IMR-90 (cell line): ENCODE measurements at regions not wholly inside any gene's neighbourhood (a gene's known extent, or its start where the extent isn't known, plus 50 kb on each side); places are given as distances from the start of the nearest gene placed in this dataset.

Experiments used
- ATAC-seq: fragments of 200-7000 bp; cut with Tn5 transposase; 2 replicates; pipeline ENCODE4 v1.9.1; 2020; ENCODE audit warnings: low read depth, mild to moderate bottlenecking, moderate library complexity
- BruUV-seq: library from RNA; stranded (reverse); fragments of 400-500 nt; replicated peaks from 2 replicates; lab custom pipeline; 2021; lab: Mats Ljungman, UMichigan
- CTCF ChIA-PET: fragments of 300-600 bp; formaldehyde crosslinking; extraction: SDS; loops from one replicate; lab custom pipeline; 2021; ENCODE audit warnings: antibody characterized with exemption; lab: Yijun Ruan, JAX
- POLR2A ChIA-PET: fragments of 300-600 bp; sonication (Branson Sonifier 250); formaldehyde crosslinking; loops from one replicate; lab custom pipeline; 2022; ENCODE audit warnings: antibody characterized with exemption; ENCODE audit not compliant: unreplicated experiment; lab: Charles Lee
- DNase-seq: peaks from one replicate; pipeline ENCODE4 v3.0.0; 2013
- H2AFZ ChIP-seq: replicated peaks from 2 replicates; pipeline ENCODE3; 2013; ENCODE audit warnings: low read length, mild to moderate bottlenecking; ENCODE audit not compliant: poor library complexity
- H2AK5ac ChIP-seq: 2 replicates; pipeline ENCODE4 v1.6.1; 2013; ENCODE audit warnings: low read depth, low read length, inconsistent platforms
- H2AK9ac ChIP-seq: replicated peaks from 2 replicates; pipeline ENCODE3; 2013; ENCODE audit warnings: mild to moderate bottlenecking, low read depth, low read length, moderate library complexity; ENCODE audit not compliant: poor library complexity
- H2BK120ac ChIP-seq: 2 replicates; pipeline ENCODE4 v1.6.1; 2013; ENCODE audit warnings: low read depth, low read length, inconsistent platforms
- H2BK15ac ChIP-seq: 3 replicates; pipeline ENCODE4 v1.6.1; 2013; ENCODE audit warnings: low read depth, low read length, inconsistent platforms
- H2BK20ac ChIP-seq: 2 replicates; pipeline ENCODE4 v1.6.1; 2013; ENCODE audit warnings: low read depth, mild to moderate bottlenecking, inconsistent platforms, low read length, moderate library complexity
- H2BK5ac ChIP-seq: 2 replicates; pipeline ENCODE4 v1.6.1; 2013; ENCODE audit warnings: mild to moderate bottlenecking, low read depth, low read length, inconsistent platforms; ENCODE audit not compliant: poor library complexity, severe bottlenecking
- H3K14ac ChIP-seq: replicated peaks from 2 replicates; pipeline ENCODE4 v1.6.1; 2013; ENCODE audit warnings: low read depth, low read length, inconsistent platforms
- H3K18ac ChIP-seq: 2 replicates; pipeline ENCODE4 v1.6.1; 2013; ENCODE audit warnings: low read depth, low read length, control low read depth
- H3K23ac ChIP-seq: 2 replicates; pipeline ENCODE4 v1.6.1; 2013; ENCODE audit warnings: low read depth, low read length, inconsistent platforms
- H3K27ac ChIP-seq: 2 replicates; pipeline ENCODE4 v1.5.1; 2013; ENCODE audit warnings: mild to moderate bottlenecking, control low read depth, low read length; ENCODE audit not compliant: insufficient read depth
- H3K27me3 ChIP-seq: 2 replicates; pipeline ENCODE4 v1.6.1; 2013; ENCODE audit warnings: low read length; ENCODE audit not compliant: control insufficient read depth, insufficient read depth
- H3K36me3 ChIP-seq: 2 replicates; pipeline ENCODE4 v1.6.1; 2013; ENCODE audit warnings: low read length, mixed read lengths; ENCODE audit not compliant: control insufficient read depth, insufficient read depth
- H3K4ac ChIP-seq: 2 replicates; pipeline ENCODE4 v1.6.1; 2013; ENCODE audit warnings: low read depth, low read length, inconsistent platforms
- H3K4me1 ChIP-seq: 2 replicates; pipeline ENCODE4 v1.6.1; 2013; ENCODE audit warnings: low read length, mixed read lengths; ENCODE audit not compliant: control insufficient read depth, insufficient read depth
- H3K4me2 ChIP-seq: 2 replicates; pipeline ENCODE4 v1.6.1; 2013; ENCODE audit warnings: low read depth, mild to moderate bottlenecking, control low read depth, low read length, moderate library complexity
- H3K4me3 ChIP-seq: 2 replicates; pipeline ENCODE4 v1.5.1; 2013; ENCODE audit warnings: low read depth, mild to moderate bottlenecking, control low read depth, low read length, moderate library complexity; ENCODE audit not compliant: insufficient read depth
- H3K56ac ChIP-seq: 2 replicates; pipeline ENCODE4 v1.6.1; 2013; ENCODE audit warnings: low read length, inconsistent platforms; ENCODE audit not compliant: insufficient read depth; ENCODE audit errors: extremely low read depth
- H3K79me1 ChIP-seq, 2 experiments: 2 replicates each; pipeline ENCODE4 v1.6.1; 2013; ENCODE audit warnings: low read length in 2 of 2, inconsistent platforms in 1 of 2, low read depth in 1 of 2
- H3K9ac ChIP-seq: 2 replicates; pipeline ENCODE4 v1.6.1; 2013; ENCODE audit warnings: low read depth, low read length, control low read depth
- H3K9me1 ChIP-seq: 2 replicates; pipeline ENCODE4 v1.6.1; 2013; ENCODE audit warnings: low read length, inconsistent platforms; ENCODE audit not compliant: insufficient read depth
- H3K9me3 ChIP-seq: 2 replicates; pipeline ENCODE4 v1.6.1; 2013; ENCODE audit warnings: low read length; ENCODE audit not compliant: control insufficient read depth, insufficient read depth
- H4K20me1 ChIP-seq: 2 replicates; pipeline ENCODE4 v1.6.1; 2013; ENCODE audit warnings: low read length, inconsistent platforms; ENCODE audit not compliant: insufficient read depth
- H4K5ac ChIP-seq: 2 replicates; pipeline ENCODE4 v1.6.1; 2013; ENCODE audit warnings: mild to moderate bottlenecking, low read depth, low read length, control low read depth
- H4K8ac ChIP-seq, 2 experiments: 2 replicates each; pipeline ENCODE4 v1.6.1; 2013; ENCODE audit warnings: low read depth in 2 of 2, low read length in 2 of 2, control low read depth in 1 of 2, inconsistent platforms in 1 of 2
- H4K91ac ChIP-seq: 2 replicates; pipeline ENCODE4 v1.6.1; 2013; ENCODE audit warnings: low read depth, low read length, inconsistent platforms; ENCODE audit not compliant: insufficient read depth
- BHLHE40 ChIP-seq: fragments of 150-350 bp; IDR thresholded peaks from 2 replicates; pipeline ENCODE4 v1.6.1; 2016; ENCODE audit warnings: mild to moderate bottlenecking, low read depth, low read length
- CEBPB ChIP-seq: IDR thresholded peaks from 2 replicates; pipeline ENCODE4 v1.6.1; 2012; ENCODE audit warnings: low read depth, low read length, improper control_type of control experiment
- CTCF ChIP-seq: conservative IDR thresholded peaks from 2 replicates; pipeline ENCODE4 v1.5.1; 2012; ENCODE audit warnings: mild to moderate bottlenecking, low read depth, low read length, improper control_type of control experiment
- ELK1 ChIP-seq: fragments of 150-350 bp; IDR thresholded peaks from 2 replicates; pipeline ENCODE4 v1.6.1; 2016; ENCODE audit warnings: low read depth, mild to moderate bottlenecking, low read length, moderate library complexity, borderline replicate concordance
- FOS ChIP-seq: fragments of 150-350 bp; IDR thresholded peaks from 2 replicates; pipeline ENCODE4 v1.6.1; 2016; ENCODE audit warnings: low read depth, low read length
- MAFK ChIP-seq: IDR thresholded peaks from 2 replicates; pipeline ENCODE4 v1.6.1; 2012; ENCODE audit warnings: low read depth, low read length, improper control_type of control experiment
- MAZ ChIP-seq: IDR thresholded peaks from 2 replicates; pipeline ENCODE4 v1.6.1; 2012; ENCODE audit warnings: low read depth, mild to moderate bottlenecking, low read length, improper control_type of control experiment, moderate library complexity, borderline replicate concordance
- MXI1 ChIP-seq: IDR thresholded peaks from 2 replicates; pipeline ENCODE4 v1.6.1; 2012; ENCODE audit warnings: low read depth, mild to moderate bottlenecking, low read length, moderate library complexity, borderline replicate concordance
- NFE2L2 ChIP-seq: fragments of 150-350 bp; IDR thresholded peaks from 2 replicates; pipeline ENCODE4 v1.6.1; 2016; ENCODE audit warnings: low read depth, mild to moderate bottlenecking, low read length
- POLR2A ChIP-seq: IDR thresholded peaks from 2 replicates; pipeline ENCODE4 v1.6.1; 2012; ENCODE audit warnings: mild to moderate bottlenecking, low read depth, low read length
- RAD21 ChIP-seq: IDR thresholded peaks from 2 replicates; pipeline ENCODE4 v1.6.1; 2012; ENCODE audit warnings: low read length, improper control_type of control experiment
- RCOR1 ChIP-seq: IDR thresholded peaks from 2 replicates; pipeline ENCODE4 v1.6.1; 2012; ENCODE audit warnings: mild to moderate bottlenecking, low read length, improper control_type of control experiment; ENCODE audit not compliant: insufficient replicate concordance
- RFX5 ChIP-seq: IDR thresholded peaks from 2 replicates; pipeline ENCODE4 v1.8.0; 2012; ENCODE audit warnings: low read depth, mild to moderate bottlenecking, low read length, moderate library complexity
- SMC3 ChIP-seq: fragments of 150-350 bp; IDR thresholded peaks from 2 replicates; pipeline ENCODE4 v1.6.1; 2016; ENCODE audit warnings: low read depth, mild to moderate bottlenecking, antibody characterized with exemption, low read length, moderate library complexity
- USF2 ChIP-seq: fragments of 150-350 bp; IDR thresholded peaks from 2 replicates; pipeline ENCODE4 v1.6.1; 2017; ENCODE audit warnings: mild to moderate bottlenecking, antibody characterized with exemption, low read length, low read depth
- dilution Hi-C: fragments of 300-500 bp; cut with HindIII; formaldehyde crosslinking; loops from one replicate; pipeline ENCODE4 v1.14.3; 2018; ENCODE audit warnings: low sequenced_read_pairs; ENCODE audit not compliant: unreplicated experiment
- in situ Hi-C: fragments of 300-500 bp; cut with MboI; formaldehyde crosslinking; loops from 3 replicates; pipeline ENCODE4 v1.14.3; 2019; ENCODE audit warnings: low sequenced_read_pairs, inconsistent platforms, mixed read lengths
- intact Hi-C: fragments of 100-400 bp; cut with micrococcal nuclease; formaldehyde crosslinking; loops from 2 replicates; pipeline ENCODE4 v1.10.0; 2022

GRCh38 chr2:147242445-147242844 is 602.4 kb upstream of the ACVR2A start:
- no TSS peak for BruUV-seq
- Histone ChIP-seq H3K9me3 (no peaks in the 10 kb centered on the region; the same call in 1 of the 2 replicates), H3K36me3 (no peaks in the 10 kb centered on the region), H3K79me1 (no peaks in the 10 kb centered on the region), H2BK5ac (no peak overlapping the region), H2AK5ac (no peak overlapping the region), H3K27ac (no peak overlapping the region), H2BK120ac (no peak overlapping the region), H3K14ac (no peak overlapping the region), H3K27me3 (no peaks in the 10 kb centered on the region), H3K4me1 (no peaks in the 10 kb centered on the region), H2BK15ac (no peak overlapping the region), H3K4me2 (no peak overlapping the region), H4K91ac (no peak overlapping the region), H3K4ac (no peak overlapping the region), H3K9me1 (no peaks in the 10 kb centered on the region), H4K8ac (no peak overlapping the region), H3K56ac (no peak overlapping the region), H3K23ac (no peak overlapping the region), H2AK9ac (no peak overlapping the region), H2BK20ac (no peak overlapping the region), H3K4me3 (no peak overlapping the region), H4K5ac (no peak overlapping the region), H3K9ac (no peak overlapping the region), H4K20me1 (no peaks in the 10 kb centered on the region), H2AFZ (no peak overlapping the region), H3K18ac (no peak overlapping the region)
- CTCF ChIA-PET, result no interaction called here
- TF ChIP-seq RFX5 (no peak), POLR2A (no peak), ELK1 (no peak), RAD21 (no peak), BHLHE40 (no peak), SMC3 (no peak), NFE2L2 (no peak), CEBPB (no peak), FOS (no peak), CTCF (no peak), MAZ (no peak), RCOR1 (no peak), USF2 (no peak), MXI1 (no peak), MAFK (no peak)
- dilution Hi-C loops, result no loop called here
- intact Hi-C loops, result no loop called here
- in situ Hi-C loops, result no loop called here
- no peak for DNase-seq
- ATAC-seq, result no peak
- POLR2A ChIA-PET, result no interaction called here
